ENCODE measurements at regions not wholly inside any gene's neighbourhood (a gene's known extent, or its start where the extent isn't known, plus 50 kb on each side); places are given as distances from the start of the nearest gene placed in this dataset.

GRCh38 chr6:94005835-94006234, 586.5 kb upstream of the EPHA7 start:
- TF ChIP-seq CTCF (IDR thresholded peaks at IDR 0.05) = no peak
- no peak for TF ChIP-seq EP300 (IDR thresholded peaks at IDR 0.05)
- no peak for TF ChIP-seq POLR2A (IDR thresholded peaks at IDR 0.05)

Data from ovary (tissue), 3 donors.